ENCODE measurements at regions not wholly inside any gene's neighbourhood (a gene's known extent, or its start where the extent isn't known, plus 50 kb on each side); places are given as distances from the start of the nearest gene placed in this dataset.
"Not testable (repeated sequence)": the region's sequence is repeated elsewhere in the genome, so short reads cannot be mapped to it uniquely, and the experiment has no call there.

DNA sequence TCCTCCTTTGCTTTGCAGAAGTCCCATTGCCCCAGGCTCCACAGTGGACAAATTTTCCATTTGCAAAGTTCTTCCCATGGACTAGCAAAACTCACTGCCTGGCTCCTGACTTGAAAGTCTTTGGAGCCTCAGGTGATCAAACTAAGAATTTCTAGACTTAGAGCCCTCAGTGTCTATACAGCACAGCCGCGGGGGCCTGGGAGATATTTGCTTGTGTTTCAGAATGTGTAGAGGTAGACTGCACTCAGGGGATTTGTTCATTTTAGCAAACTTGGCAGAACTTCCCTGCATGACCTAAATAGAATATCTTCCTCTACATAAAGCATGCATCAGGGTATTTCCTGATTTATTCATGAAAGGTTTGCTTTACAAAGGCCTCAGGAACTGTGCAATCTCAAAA lies 384.2 kb upstream of the ZNF462 start:
- H3K9me3 Mint-ChIP-seq, result peaks cover 10% of the 10 kb centered on the region
- no peaks in the 10 kb centered on the region for H3K27me3 Mint-ChIP-seq
- no peak overlapping the region for H3K4me3 Mint-ChIP-seq
- no peaks in the 10 kb centered on the region for H3K4me1 Mint-ChIP-seq
- POLR2A ChIA-PET, result no interaction called here
- no peaks in the 10 kb centered on the region for H3K36me3 Mint-ChIP-seq (ENCODE audit: low read depth)
- no peak for DNase-seq
- H3K27ac Mint-ChIP-seq, result no peak overlapping the region
- CTCF ChIA-PET, result no interaction called here

GRCh38 chr9:106479679-106480078 lies 383.3 kb upstream of the ZNF462 start:
- CTCF ChIA-PET, result no interaction called here
- H3K36me3 Mint-ChIP-seq (ENCODE audit: low read depth), result no peaks in the 10 kb centered on the region
- POLR2A ChIA-PET, result no interaction called here
- H3K27ac Mint-ChIP-seq, result no peak overlapping the region
- no peaks in the 10 kb centered on the region for H3K27me3 Mint-ChIP-seq
- H3K4me1 Mint-ChIP-seq, result no peaks in the 10 kb centered on the region
- peaks cover 7% of the 10 kb centered on the region for H3K9me3 Mint-ChIP-seq
- no peak for DNase-seq
- no peak overlapping the region for H3K4me3 Mint-ChIP-seq

- ChIA-PET POLR2A (no interaction called here), CTCF (no interaction called here)
- peaks cover 4% of the 10 kb centered on the region for H3K9me3 Mint-ChIP-seq
- no peak for DNase-seq
- H3K27me3 Mint-ChIP-seq, result no peaks in the 10 kb centered on the region
- H3K4me1 Mint-ChIP-seq, result no peaks in the 10 kb centered on the region
- no peaks in the 10 kb centered on the region for H3K36me3 Mint-ChIP-seq (ENCODE audit: low read depth)
- no peak overlapping the region for H3K27ac Mint-ChIP-seq
- H3K4me3 Mint-ChIP-seq, result no peak overlapping the region
These were observed 381.9 kb upstream of the ZNF462 start for GRCh38 chr9:106481013-106481609.

DNA sequence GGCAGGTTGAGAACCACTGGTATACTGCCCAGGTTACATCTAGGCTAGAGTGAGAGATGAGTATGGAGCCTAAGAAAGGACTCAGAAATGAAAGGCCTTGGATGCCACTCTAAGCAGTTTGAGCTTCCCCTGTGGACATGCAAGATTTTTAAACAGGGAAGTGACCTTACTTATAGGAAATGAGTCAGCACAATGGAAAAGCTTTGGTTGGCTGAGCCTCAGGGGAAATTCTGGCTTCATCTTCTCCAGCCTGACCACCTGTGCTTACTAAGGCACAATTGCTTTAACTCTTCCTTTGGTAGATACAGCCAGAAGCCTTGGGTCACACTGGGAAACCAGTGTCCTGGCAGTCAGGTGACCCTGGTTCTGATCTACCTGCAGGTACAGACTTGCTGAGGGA lies 380.2 kb upstream of the ZNF462 start:
- POLR2A ChIA-PET, result no interaction called here
- H3K27me3 Mint-ChIP-seq, result no peaks in the 10 kb centered on the region
- H3K27ac Mint-ChIP-seq, result no peak overlapping the region
- CTCF ChIA-PET, result no interaction called here
- DNase-seq, result no peak
- H3K4me1 Mint-ChIP-seq, result no peaks in the 10 kb centered on the region
- no peak overlapping the region for H3K4me3 Mint-ChIP-seq
- H3K9me3 Mint-ChIP-seq, result peaks cover 4% of the 10 kb centered on the region
- no peaks in the 10 kb centered on the region for H3K36me3 Mint-ChIP-seq (ENCODE audit: low read depth)

DNA sequence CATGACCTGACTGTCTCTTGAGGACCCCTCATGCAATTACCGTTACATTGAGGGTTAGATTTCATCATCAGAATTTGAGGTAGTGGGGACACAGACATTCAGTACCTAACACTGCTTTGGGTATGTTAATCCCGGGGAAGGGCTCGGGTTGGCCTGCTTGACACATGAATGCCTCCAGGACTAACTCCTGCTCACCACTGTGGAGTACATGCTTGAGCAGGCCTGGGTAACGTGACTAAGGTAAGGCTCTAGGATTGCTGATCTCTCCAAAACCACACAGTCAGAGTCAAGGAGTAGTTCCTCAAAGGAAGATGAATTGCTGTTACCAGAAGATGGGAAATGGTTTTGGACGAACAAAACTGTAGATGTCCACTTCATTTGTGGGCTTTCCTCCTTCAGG lies 376.3 kb upstream of the ZNF462 start:
- no peaks in the 10 kb centered on the region for H3K9me3 Mint-ChIP-seq
- no peaks in the 10 kb centered on the region for H3K4me1 Mint-ChIP-seq
- no peak for DNase-seq
- no peak overlapping the region for H3K27ac Mint-ChIP-seq
- ChIA-PET CTCF (no interaction called here), POLR2A (no interaction called here)
- H3K27me3 Mint-ChIP-seq, result no peaks in the 10 kb centered on the region
- H3K4me3 Mint-ChIP-seq, result no peak overlapping the region
- H3K36me3 Mint-ChIP-seq (ENCODE audit: low read depth), result no peaks in the 10 kb centered on the region

GRCh38 chr9:106487266-106487665 lies 375.7 kb upstream of the ZNF462 start:
- CTCF ChIA-PET, result no interaction called here
- no peak overlapping the region for H3K4me3 Mint-ChIP-seq
- H3K4me1 Mint-ChIP-seq, result no peaks in the 10 kb centered on the region
- H3K36me3 Mint-ChIP-seq (ENCODE audit: low read depth), result no peaks in the 10 kb centered on the region
- POLR2A ChIA-PET, result no interaction called here
- no peaks in the 10 kb centered on the region for H3K9me3 Mint-ChIP-seq
- H3K27ac Mint-ChIP-seq, result no peak overlapping the region
- no peaks in the 10 kb centered on the region for H3K27me3 Mint-ChIP-seq
- DNase-seq, result no peak

DNA sequence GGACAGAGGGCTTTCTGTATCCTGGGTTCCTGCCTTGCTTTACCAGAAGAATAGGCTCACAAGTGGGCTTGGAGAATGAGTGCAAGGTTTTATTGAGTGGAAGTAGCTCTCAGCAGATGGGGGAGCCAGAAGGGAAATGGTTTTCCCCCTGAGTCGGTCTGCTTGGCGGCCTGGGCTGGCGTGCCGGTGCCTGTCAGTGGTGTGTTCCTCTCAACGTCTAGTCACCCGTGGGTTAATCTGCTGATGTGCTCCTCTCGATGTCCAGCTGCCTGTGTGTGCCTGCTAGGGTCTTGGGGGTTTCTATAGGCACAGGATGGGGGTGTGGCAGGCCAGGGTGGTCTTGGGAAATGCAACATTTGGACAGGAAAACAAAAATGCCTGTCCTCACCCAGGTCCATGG lies 370.8 kb upstream of the ZNF462 start:
- H3K36me3 Mint-ChIP-seq (ENCODE audit: low read depth); DNase-seq; H3K27me3 Mint-ChIP-seq; H3K9me3 Mint-ChIP-seq; H3K4me3 Mint-ChIP-seq; H3K4me1 Mint-ChIP-seq; H3K27ac Mint-ChIP-seq; POLR2A ChIA-PET; CTCF ChIA-PET: not testable (repeated sequence)

DNA sequence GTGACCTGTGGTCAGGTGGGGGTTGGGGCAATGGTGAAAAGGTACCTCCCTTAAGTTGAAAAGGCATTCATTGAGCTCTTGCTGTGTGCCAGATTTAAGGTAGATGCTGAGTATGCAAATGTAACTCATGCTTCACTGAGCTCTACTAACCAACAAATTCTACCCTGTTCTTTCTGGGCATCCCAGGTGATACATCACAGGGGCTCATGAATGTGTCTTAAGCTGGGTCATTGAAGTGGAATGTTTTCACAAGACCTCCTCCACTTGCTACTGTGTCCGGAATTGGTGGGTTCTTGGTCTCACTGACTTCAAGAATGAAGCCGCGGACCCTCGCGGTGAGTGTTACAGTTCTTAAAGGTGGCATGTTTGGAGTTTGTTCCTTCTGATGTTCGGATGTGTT lies 362.8 kb upstream of the ZNF462 start:
- no peaks in the 10 kb centered on the region for H3K27me3 Mint-ChIP-seq
- no peak overlapping the region for H3K4me3 Mint-ChIP-seq
- no peak overlapping the region for H3K27ac Mint-ChIP-seq
- DNase-seq, result no peak
- H3K9me3 Mint-ChIP-seq, result no peaks in the 10 kb centered on the region
- no peaks in the 10 kb centered on the region for H3K36me3 Mint-ChIP-seq (ENCODE audit: low read depth)
- H3K4me1 Mint-ChIP-seq, result no peaks in the 10 kb centered on the region
- CTCF ChIA-PET, result no interaction called here
- POLR2A ChIA-PET, result no interaction called here

DNA sequence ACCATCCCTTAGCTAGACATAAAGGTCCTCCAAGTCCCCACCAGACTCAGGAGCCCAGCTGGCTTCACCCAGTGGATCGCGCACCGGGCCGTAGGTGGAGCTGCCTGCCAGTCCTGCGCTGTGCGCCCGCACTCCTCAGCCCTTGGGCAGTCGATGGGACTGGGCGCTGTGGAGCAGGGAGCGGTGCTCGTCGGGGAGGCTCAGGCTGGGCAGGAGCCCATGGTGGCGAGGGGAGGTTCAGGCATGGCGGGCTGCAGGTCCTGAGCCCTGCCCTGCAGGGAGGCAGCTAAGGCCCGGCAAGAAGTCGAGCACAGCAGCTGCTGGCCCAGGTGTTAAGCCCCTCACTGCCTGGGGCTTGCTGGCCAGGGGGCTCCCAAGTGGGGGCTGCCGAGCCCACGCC lies 361.8 kb upstream of the ZNF462 start:
- CTCF ChIA-PET; H3K4me3 Mint-ChIP-seq; DNase-seq; POLR2A ChIA-PET; H3K36me3 Mint-ChIP-seq (ENCODE audit: low read depth); H3K9me3 Mint-ChIP-seq; H3K27me3 Mint-ChIP-seq; H3K4me1 Mint-ChIP-seq; H3K27ac Mint-ChIP-seq: not testable (repeated sequence)

DNA sequence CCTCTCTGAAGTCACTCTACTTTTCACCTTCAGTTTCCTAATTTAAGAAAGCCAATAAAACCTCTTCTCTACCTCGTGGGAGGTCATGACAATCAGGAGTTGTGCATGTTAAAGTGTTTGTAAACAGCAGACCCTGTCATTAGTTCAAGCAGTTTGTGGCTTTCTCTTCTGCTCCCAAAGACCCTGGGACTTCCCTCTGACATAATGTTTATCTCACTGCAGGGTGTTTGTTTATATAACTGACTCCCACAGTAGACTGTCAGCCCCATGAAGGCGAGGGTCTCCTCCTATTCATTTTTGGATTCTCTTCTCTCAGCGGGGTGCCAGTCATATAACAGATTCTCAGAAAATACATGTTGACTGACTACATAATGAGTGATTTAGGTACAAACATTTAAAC lies 360.0 kb upstream of the ZNF462 start:
- CTCF ChIA-PET, result no interaction called here
- DNase-seq, result no peak
- H3K36me3 Mint-ChIP-seq (ENCODE audit: low read depth), result no peaks in the 10 kb centered on the region
- H3K27ac Mint-ChIP-seq, result no peak overlapping the region
- H3K9me3 Mint-ChIP-seq, result peaks cover 3% of the 10 kb centered on the region
- POLR2A ChIA-PET, result interaction anchor here (0.6 kb wide), 1 partner anchor 77 kb away, joined by 3 read pairs; no protein-coding TSS in a partner anchor
- no peaks in the 10 kb centered on the region for H3K27me3 Mint-ChIP-seq
- H3K4me3 Mint-ChIP-seq, result no peak overlapping the region
- no peaks in the 10 kb centered on the region for H3K4me1 Mint-ChIP-seq

DNA sequence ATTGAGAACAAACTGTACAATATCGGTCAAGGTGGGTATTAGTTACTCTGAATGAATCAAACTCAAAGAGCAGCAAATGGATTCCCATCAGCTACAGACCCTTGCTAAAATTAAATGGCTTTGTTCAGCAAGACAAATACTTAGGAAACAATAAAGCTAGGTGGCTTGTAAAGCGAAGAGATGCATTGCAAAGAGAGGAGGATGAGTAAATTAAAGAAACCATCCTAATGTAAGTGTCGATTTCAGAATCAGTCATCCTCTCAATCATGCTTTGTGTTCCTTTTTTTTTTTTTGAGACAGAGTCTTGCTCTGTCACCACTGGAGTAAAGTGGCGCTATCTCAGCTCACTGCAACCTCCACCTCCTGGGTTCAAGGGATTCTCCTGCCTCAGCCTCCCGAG lies 359.2 kb upstream of the ZNF462 start:
- Mint-ChIP-seq H3K4me1 (no peaks in the 10 kb centered on the region), H3K27me3 (no peaks in the 10 kb centered on the region), H3K9me3 (peaks cover 3% of the 10 kb centered on the region), H3K36me3 (ENCODE audit: low read depth) (no peaks in the 10 kb centered on the region), H3K27ac (no peak overlapping the region), H3K4me3 (no peak overlapping the region)
- ChIA-PET CTCF (no interaction called here), POLR2A (no interaction called here)
- DNase-seq, result no peak

DNA sequence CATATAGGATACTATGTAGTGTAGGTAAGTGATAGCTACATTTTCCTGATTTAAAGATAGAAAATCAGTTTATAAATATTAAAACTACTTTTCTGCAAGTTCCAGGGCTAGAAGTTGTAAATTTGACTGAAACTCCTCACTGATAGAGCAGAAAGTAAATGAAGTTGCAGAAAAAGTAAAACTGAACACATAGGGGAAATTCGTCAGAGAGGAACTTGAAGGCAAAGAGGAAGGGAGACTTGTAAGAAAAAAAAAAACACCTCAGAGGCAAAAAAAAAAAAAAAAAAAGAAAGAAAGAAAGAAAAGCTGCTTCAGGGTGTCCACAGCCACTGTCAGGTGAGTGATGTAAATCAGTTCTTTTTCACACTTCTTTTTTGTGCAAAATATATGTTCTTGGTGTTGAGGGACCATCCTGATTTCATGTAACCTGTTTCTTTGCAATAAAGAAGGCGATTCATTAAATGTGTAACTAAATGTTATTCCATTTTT lies 336.2 kb upstream of the ZNF462 start:
- no peak for DNase-seq
- ChIA-PET POLR2A (no interaction called here), CTCF (interaction anchor here (0.6 kb wide), 1 partner anchor 1432 kb away, joined by 4 read pairs; no protein-coding TSS in a partner anchor)
- no peaks in the 10 kb centered on the region for H3K4me1 Mint-ChIP-seq
- no peaks in the 10 kb centered on the region for H3K27me3 Mint-ChIP-seq
- H3K9me3 Mint-ChIP-seq, result peaks cover 2% of the 10 kb centered on the region
- no peak overlapping the region for H3K4me3 Mint-ChIP-seq
- no peaks in the 10 kb centered on the region for H3K36me3 Mint-ChIP-seq (ENCODE audit: low read depth)
- H3K27ac Mint-ChIP-seq, result no peak overlapping the region

DNA sequence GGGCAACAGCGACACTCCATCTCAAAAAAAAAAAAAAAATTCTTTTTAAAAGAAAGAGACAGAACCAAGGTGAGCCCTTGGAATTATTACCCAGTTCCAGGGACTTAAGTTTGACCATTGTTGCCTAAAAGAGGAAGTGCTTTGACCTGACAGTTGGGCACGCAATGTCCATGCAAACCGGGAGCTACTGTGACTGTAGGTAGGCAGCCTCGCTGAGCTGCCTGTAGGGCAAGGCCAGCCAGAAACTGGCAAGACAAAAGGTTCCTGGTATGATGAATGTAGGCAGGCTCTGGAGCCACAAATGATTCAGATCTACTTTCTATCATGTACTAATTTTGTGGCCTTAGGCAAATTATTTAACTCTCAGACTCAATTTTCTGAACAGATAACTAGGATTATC lies 334.8 kb upstream of the ZNF462 start:
- CTCF ChIA-PET, result interaction anchor here (0.7 kb wide), 1 partner anchor 26 kb away, joined by 3 read pairs; no protein-coding TSS in a partner anchor
- H3K4me1 Mint-ChIP-seq, result no peaks in the 10 kb centered on the region
- DNase-seq, result no peak
- H3K4me3 Mint-ChIP-seq, result no peak overlapping the region
- H3K36me3 Mint-ChIP-seq (ENCODE audit: low read depth), result no peaks in the 10 kb centered on the region
- no peaks in the 10 kb centered on the region for H3K27me3 Mint-ChIP-seq
- H3K9me3 Mint-ChIP-seq, result no peaks in the 10 kb centered on the region
- POLR2A ChIA-PET, result no interaction called here
- no peak overlapping the region for H3K27ac Mint-ChIP-seq

DNA sequence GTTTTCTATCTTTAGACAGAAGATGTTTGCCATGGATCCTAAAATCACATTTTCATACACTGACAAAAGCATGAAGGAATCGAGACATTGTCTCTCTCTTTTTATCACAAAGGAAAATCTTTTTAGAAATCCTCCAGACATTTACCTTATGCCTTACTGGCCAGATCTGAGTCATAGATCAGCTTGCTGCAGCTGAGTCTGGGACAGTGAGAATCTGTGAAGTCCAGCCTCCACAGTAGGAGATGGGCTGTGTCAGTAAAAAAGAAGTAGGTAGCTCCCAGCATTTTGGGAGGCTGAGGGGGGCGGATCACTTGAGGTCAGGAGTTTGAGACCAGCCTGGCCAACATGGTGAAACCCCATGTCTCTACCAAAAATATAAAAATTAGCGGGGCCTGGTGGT lies 333.4 kb upstream of the ZNF462 start:
- Mint-ChIP-seq H3K4me3 (no peak overlapping the region), H3K4me1 (no peaks in the 10 kb centered on the region), H3K9me3 (no peaks in the 10 kb centered on the region), H3K36me3 (ENCODE audit: low read depth) (no peaks in the 10 kb centered on the region), H3K27ac (no peak overlapping the region), H3K27me3 (no peaks in the 10 kb centered on the region)
- no peak for DNase-seq
- ChIA-PET CTCF (no interaction called here), POLR2A (no interaction called here)

All from activated CD4-positive, alpha-beta T cell treated with anti-CD3 and anti-CD28 coated beads, Interleukin-2, amount 10 ng/mL, durations not matched to agents 7 days and 5 days (primary cell).